Endothelial cell (in vitro differentiated cells): ENCODE measurements at regions not wholly inside any gene's neighbourhood (a gene's known extent, or its start where the extent isn't known, plus 50 kb on each side); places are given as distances from the start of the nearest gene placed in this dataset.

Experiments used
- DNase-seq: peaks from one replicate; pipeline ENCODE4 v3.0.0; 2021; ENCODE audit warnings: low spot score
- H3K27ac Mint-ChIP-seq: one replicate; pipeline ENCODE4 v1.8.0; 2021; ENCODE audit warnings: mixed read lengths, inconsistent platforms; ENCODE audit not compliant: unreplicated experiment
- H3K27me3 Mint-ChIP-seq: one replicate; pipeline ENCODE4 v1.8.0; 2021; ENCODE audit warnings: mild to moderate bottlenecking, moderate library complexity, mixed read lengths, inconsistent platforms; ENCODE audit not compliant: unreplicated experiment
- H3K36me3 Mint-ChIP-seq: one replicate; pipeline ENCODE4 v1.8.0; 2021; ENCODE audit warnings: mild to moderate bottlenecking, low read depth, mixed read lengths, inconsistent platforms; ENCODE audit not compliant: unreplicated experiment
- H3K4me1 Mint-ChIP-seq: one replicate; pipeline ENCODE4 v1.8.0; 2021; ENCODE audit warnings: mild to moderate bottlenecking, mixed read lengths, inconsistent platforms; ENCODE audit not compliant: unreplicated experiment
- H3K4me3 Mint-ChIP-seq: one replicate; pipeline ENCODE4 v1.8.0; 2021; ENCODE audit warnings: mild to moderate bottlenecking, mixed read lengths, inconsistent platforms; ENCODE audit not compliant: unreplicated experiment
- H3K9me3 Mint-ChIP-seq: one replicate; pipeline ENCODE4 v1.8.0; 2021; ENCODE audit warnings: mixed read lengths, inconsistent platforms; ENCODE audit not compliant: unreplicated experiment
- TF ChIP-seq, protein P1 (sequence below): fragments of 200-600 bp; sonication (generic); IDR thresholded peaks from one replicate; pipeline ENCODE4 v1.5.0; 2021; ENCODE audit warnings: antibody characterized with exemption; ENCODE audit not compliant: unreplicated experiment

DNA sequence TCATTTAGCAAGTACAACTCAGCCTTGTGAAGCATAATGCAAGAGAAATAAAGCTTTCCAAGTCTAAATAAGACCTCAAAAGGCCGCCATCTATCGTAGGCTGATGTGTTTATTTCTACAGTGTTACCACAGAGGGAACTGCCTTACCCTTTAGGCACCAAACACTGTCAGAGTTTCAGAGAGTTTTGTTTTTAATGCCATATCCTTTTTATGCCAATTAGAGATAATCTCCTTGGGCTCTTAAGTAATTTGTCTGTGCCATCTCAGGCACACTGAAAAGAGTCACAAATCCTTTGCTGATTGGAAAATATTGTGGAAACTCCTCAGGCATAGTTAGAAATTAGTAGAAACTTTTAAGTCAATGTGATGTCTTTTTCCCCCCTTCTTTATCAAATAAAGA lies 797.1 kb downstream of the SLC4A3 start:
- no peaks in the 10 kb centered on the region for H3K36me3 Mint-ChIP-seq
- no peaks in the 10 kb centered on the region for H3K9me3 Mint-ChIP-seq
- TF ChIP-seq, protein P1, sequence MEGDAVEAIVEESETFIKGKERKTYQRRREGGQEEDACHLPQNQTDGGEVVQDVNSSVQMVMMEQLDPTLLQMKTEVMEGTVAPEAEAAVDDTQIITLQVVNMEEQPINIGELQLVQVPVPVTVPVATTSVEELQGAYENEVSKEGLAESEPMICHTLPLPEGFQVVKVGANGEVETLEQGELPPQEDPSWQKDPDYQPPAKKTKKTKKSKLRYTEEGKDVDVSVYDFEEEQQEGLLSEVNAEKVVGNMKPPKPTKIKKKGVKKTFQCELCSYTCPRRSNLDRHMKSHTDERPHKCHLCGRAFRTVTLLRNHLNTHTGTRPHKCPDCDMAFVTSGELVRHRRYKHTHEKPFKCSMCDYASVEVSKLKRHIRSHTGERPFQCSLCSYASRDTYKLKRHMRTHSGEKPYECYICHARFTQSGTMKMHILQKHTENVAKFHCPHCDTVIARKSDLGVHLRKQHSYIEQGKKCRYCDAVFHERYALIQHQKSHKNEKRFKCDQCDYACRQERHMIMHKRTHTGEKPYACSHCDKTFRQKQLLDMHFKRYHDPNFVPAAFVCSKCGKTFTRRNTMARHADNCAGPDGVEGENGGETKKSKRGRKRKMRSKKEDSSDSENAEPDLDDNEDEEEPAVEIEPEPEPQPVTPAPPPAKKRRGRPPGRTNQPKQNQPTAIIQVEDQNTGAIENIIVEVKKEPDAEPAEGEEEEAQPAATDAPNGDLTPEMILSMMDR: no peak

DNA sequence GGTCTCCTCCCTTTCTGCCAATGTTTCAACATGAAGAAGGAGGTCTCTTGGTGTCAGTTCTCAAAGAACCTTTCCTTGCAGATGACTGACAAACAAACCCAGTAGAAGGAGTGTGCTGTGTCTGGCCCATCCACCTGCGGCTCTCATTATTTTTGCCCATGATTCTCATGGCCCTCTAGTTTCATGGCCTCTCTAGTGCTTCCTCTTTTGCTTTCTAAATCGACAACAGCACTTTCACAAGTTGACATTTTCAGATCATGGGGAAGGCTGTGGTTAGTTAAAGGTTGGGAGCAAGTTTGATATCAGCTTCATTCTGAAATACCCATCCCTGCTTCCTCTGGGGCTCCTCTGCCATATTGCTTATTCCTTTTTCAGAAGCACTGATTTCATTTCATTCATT lies 805.2 kb downstream of the SLC4A3 start:
- Mint-ChIP-seq H3K36me3 (no peaks in the 10 kb centered on the region), H3K27me3 (no peaks in the 10 kb centered on the region), H3K9me3 (no peaks in the 10 kb centered on the region), H3K4me1 (no peaks in the 10 kb centered on the region), H3K27ac (no peak overlapping the region), H3K4me3 (no peak overlapping the region)
- no peak for DNase-seq
- TF ChIP-seq, protein P1: no peak

More for the DNA sequence above, 797.1 kb downstream of the SLC4A3 start:
- H3K4me3 Mint-ChIP-seq: no peak overlapping the region
- H3K4me1 Mint-ChIP-seq: no peaks in the 10 kb centered on the region
- H3K27me3 Mint-ChIP-seq: peaks cover 2% of the 10 kb centered on the region
- no peak overlapping the region for H3K27ac Mint-ChIP-seq
- DNase-seq: no peak

DNA sequence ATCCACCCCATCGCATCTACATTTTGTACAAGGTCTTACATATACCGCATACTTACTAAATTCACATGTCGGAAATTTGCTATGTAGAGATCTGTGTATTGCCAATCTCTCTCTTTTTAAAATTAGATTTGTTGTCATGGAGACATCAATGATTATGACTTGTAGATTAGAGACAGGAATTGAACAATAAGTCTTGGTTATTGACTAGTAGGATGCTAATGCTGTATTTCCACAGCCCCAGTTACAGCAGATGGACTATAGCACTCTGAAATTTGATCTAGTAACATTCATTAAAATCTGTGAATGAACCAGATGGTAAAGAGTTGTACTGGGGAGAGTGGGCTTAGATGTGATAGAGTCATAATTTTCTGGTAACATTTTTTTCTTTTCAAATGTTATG lies 805.7 kb downstream of the SLC4A3 start:
- H3K4me3 Mint-ChIP-seq: no peak overlapping the region
- H3K4me1 Mint-ChIP-seq: no peaks in the 10 kb centered on the region
- TF ChIP-seq, protein P1: no peak
- H3K36me3 Mint-ChIP-seq: no peaks in the 10 kb centered on the region
- no peaks in the 10 kb centered on the region for H3K27me3 Mint-ChIP-seq
- DNase-seq: no peak
- H3K9me3 Mint-ChIP-seq: no peaks in the 10 kb centered on the region
- no peak overlapping the region for H3K27ac Mint-ChIP-seq

DNA sequence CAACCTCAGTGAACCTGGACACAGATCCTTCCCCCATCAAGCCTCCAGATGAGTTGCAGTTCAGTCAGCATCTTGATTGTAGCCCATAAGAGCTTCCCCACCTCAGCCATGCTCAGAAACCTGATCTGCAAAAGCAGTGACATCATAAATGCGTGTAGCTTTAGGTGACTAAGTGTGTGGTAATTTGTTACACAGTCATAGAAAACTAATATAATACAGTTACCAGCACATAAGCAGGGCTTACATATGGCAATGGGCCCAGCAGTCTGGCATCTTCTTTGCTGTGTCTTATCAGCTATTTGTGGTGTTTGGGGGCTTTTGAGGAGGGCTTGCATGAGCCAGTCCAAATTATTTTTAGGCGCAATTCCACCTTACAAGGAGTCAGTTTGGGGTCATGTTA lies 807.0 kb downstream of the SLC4A3 start:
- H3K4me3 Mint-ChIP-seq: no peak overlapping the region
- H3K36me3 Mint-ChIP-seq: no peaks in the 10 kb centered on the region
- H3K4me1 Mint-ChIP-seq: no peaks in the 10 kb centered on the region
- no peaks in the 10 kb centered on the region for H3K27me3 Mint-ChIP-seq
- no peak overlapping the region for H3K27ac Mint-ChIP-seq
- TF ChIP-seq, protein P1: no peak
- H3K9me3 Mint-ChIP-seq: no peaks in the 10 kb centered on the region
- DNase-seq: no peak

DNA sequence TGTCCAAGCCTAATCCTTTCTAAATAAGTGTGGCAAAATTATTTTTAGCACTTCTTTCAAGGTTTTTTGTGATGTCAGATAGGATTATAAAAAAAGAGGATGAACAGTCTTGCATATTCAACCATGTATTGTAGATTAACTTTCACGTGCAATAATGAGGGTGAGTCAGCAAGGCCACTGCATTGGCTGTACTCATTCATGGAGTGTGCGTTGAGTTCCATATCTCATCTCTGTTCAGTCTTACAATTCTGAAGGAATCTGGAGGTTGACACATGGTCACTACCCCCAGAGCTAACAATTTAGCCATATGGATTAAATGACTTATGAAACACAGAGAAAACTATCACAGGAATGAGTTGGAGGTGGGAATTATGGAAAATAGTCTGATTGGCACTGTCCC lies 810.5 kb downstream of the SLC4A3 start:
- Mint-ChIP-seq H3K9me3 (no peaks in the 10 kb centered on the region), H3K27ac (no peak overlapping the region), H3K4me1 (no peaks in the 10 kb centered on the region), H3K36me3 (no peaks in the 10 kb centered on the region), H3K27me3 (no peaks in the 10 kb centered on the region), H3K4me3 (no peak overlapping the region)
- DNase-seq: no peak
- TF ChIP-seq, protein P1: no peak
